Mesendoderm (in vitro differentiated cells): ENCODE measurements at regions not wholly inside any gene's neighbourhood (a gene's known extent, or its start where the extent isn't known, plus 50 kb on each side); places are given as distances from the start of the nearest gene placed in this dataset.
"Not testable (repeated sequence)": the region's sequence is repeated elsewhere in the genome, so short reads cannot be mapped to it uniquely, and the experiment has no call there.

Experiments used
- DNase-seq: peaks from one replicate; pipeline ENCODE4 v3.0.0; 2013
- H2AK5ac ChIP-seq: 2 replicates; pipeline ENCODE4 v1.6.1; 2013; ENCODE audit warnings: low read length, inconsistent platforms
- H2BK120ac ChIP-seq: 2 replicates; pipeline ENCODE4 v1.6.1; 2013; ENCODE audit warnings: low read depth, mild to moderate bottlenecking, low read length, moderate library complexity, mixed read lengths
- H2BK15ac ChIP-seq: replicated peaks from 2 replicates; pipeline ENCODE4 v1.6.1; 2013; ENCODE audit warnings: low read depth, mild to moderate bottlenecking, moderate library complexity
- H2BK5ac ChIP-seq: 2 replicates; pipeline ENCODE4 v1.6.1; 2013; ENCODE audit warnings: low read length, inconsistent platforms
- H3K18ac ChIP-seq: 2 replicates; pipeline ENCODE4 v1.6.1; 2013; ENCODE audit warnings: mild to moderate bottlenecking, low read length, mixed read lengths
- H3K23ac ChIP-seq: one replicate; pipeline ENCODE4 v1.6.1; 2013; ENCODE audit warnings: low read length
- H3K27ac ChIP-seq: 2 replicates; pipeline ENCODE4 v1.5.1; 2013; ENCODE audit warnings: low read depth, mild to moderate bottlenecking, inconsistent platforms, low read length, moderate library complexity
- H3K27me3 ChIP-seq: 2 replicates; pipeline ENCODE4 v1.6.1; 2013; ENCODE audit warnings: low read length, control low read depth, mild to moderate bottlenecking, inconsistent platforms; ENCODE audit not compliant: insufficient read depth, poor library complexity
- H3K36me3 ChIP-seq: 2 replicates; pipeline ENCODE4 v1.6.1; 2013; ENCODE audit warnings: low read length, inconsistent platforms; ENCODE audit not compliant: control insufficient read depth, insufficient read depth
- H3K4ac ChIP-seq: one replicate; pipeline ENCODE4 v1.6.1; 2013; ENCODE audit warnings: low read depth, mild to moderate bottlenecking, low read length, moderate library complexity
- H3K4me1 ChIP-seq: 2 replicates; pipeline ENCODE4 v1.6.1; 2013; ENCODE audit warnings: low read depth, low read length, inconsistent platforms; ENCODE audit not compliant: control insufficient read depth
- H3K4me2 ChIP-seq: 2 replicates; pipeline ENCODE4 v1.6.1; 2013; ENCODE audit warnings: low read length
- H3K4me3 ChIP-seq: 2 replicates; pipeline ENCODE4 v1.5.1; 2013; ENCODE audit warnings: mild to moderate bottlenecking, low read length
- H3K56ac ChIP-seq: one replicate; pipeline ENCODE4 v1.6.1; 2013; ENCODE audit warnings: low read length
- H3K79me1 ChIP-seq: 2 replicates; pipeline ENCODE4 v1.6.1; 2013; ENCODE audit warnings: low read length, inconsistent platforms
- H3K79me2 ChIP-seq: 2 replicates; pipeline ENCODE4 v1.6.1; 2013; ENCODE audit warnings: mild to moderate bottlenecking, low read length; ENCODE audit not compliant: control insufficient read depth, insufficient read depth
- H3K9ac ChIP-seq: 2 replicates; pipeline ENCODE4 v1.6.1; 2013; ENCODE audit warnings: low read length, inconsistent platforms
- H4K5ac ChIP-seq: one replicate; pipeline ENCODE4 v1.6.1; 2013; ENCODE audit warnings: low read length
- H4K8ac ChIP-seq: one replicate; pipeline ENCODE4 v1.6.1; 2013; ENCODE audit warnings: low read depth, mild to moderate bottlenecking, control low read depth, low read length, moderate library complexity
- WGBS: extraction: QIAGEN DNeasy Blood & Tissue Kit; methylation state at CpG from one replicate; pipeline ENCODE4 v1.1.7; 2013; ENCODE audit warnings: low lambda C conversion rate, missing lambda C conversion rate; ENCODE audit not compliant: insufficient coverage; ENCODE audit errors: extremely low coverage; 5-methylcytosine and 5-hydroxymethylcytosine counted together

- H4K5ac ChIP-seq, H3K9ac ChIP-seq, H2BK120ac ChIP-seq, H3K4me2 ChIP-seq, H3K27me3 ChIP-seq, H2BK15ac ChIP-seq, H3K79me1 ChIP-seq, H3K18ac ChIP-seq, H3K23ac ChIP-seq, DNase-seq, H2AK5ac ChIP-seq, H3K4ac ChIP-seq, H3K27ac ChIP-seq, H3K4me3 ChIP-seq, H3K4me1 ChIP-seq, H3K56ac ChIP-seq, H4K8ac ChIP-seq, H3K79me2 ChIP-seq, H3K36me3 ChIP-seq, H2BK5ac ChIP-seq: not testable (repeated sequence)
These were observed 483.8 kb downstream of the ADCYAP1 start for GRCh38 chr18:1388468-1388867.

GRCh38 chr18:1392046-1392445 is 487.4 kb downstream of the ADCYAP1 start:
- Histone ChIP-seq H4K5ac (no peak overlapping the region), H3K27me3 (no peaks in the 10 kb centered on the region), H3K4me2 (no peak overlapping the region), H2BK15ac (no peak overlapping the region), H3K4ac (no peak overlapping the region), H3K79me2 (no peaks in the 10 kb centered on the region), H3K23ac (no peak overlapping the region), H2BK120ac (no peak overlapping the region), H3K56ac (no peak overlapping the region), H2BK5ac (no peak overlapping the region), H3K18ac (no peak overlapping the region), H3K4me1 (no peaks in the 10 kb centered on the region), H3K4me3 (no peak overlapping the region), H3K79me1 (no peaks in the 10 kb centered on the region), H3K27ac (no peak overlapping the region), H3K36me3 (no peaks in the 10 kb centered on the region), H2AK5ac (no peak overlapping the region), H3K9ac (no peak overlapping the region), H4K8ac (no peak overlapping the region)
- DNase-seq: peak; percentile 5
- no CpG with 5 or more reads among the region's 3 CpGs for WGBS

- H2BK15ac ChIP-seq: no peak overlapping the region
- H3K23ac ChIP-seq: no peak overlapping the region
- no peak overlapping the region for H4K5ac ChIP-seq
- no CpG with 5 or more reads among the region's 7 CpGs for WGBS
- no peak for DNase-seq
- no peaks in the 10 kb centered on the region for H3K79me1 ChIP-seq
- no peak overlapping the region for H3K4me3 ChIP-seq
- H2BK5ac ChIP-seq: no peak overlapping the region
- H2BK120ac ChIP-seq: no peak overlapping the region
- H3K4ac ChIP-seq: no peak overlapping the region
- H3K56ac ChIP-seq: no peak overlapping the region
- no peaks in the 10 kb centered on the region for H3K4me1 ChIP-seq
- no peak overlapping the region for H2AK5ac ChIP-seq
- no peak overlapping the region for H3K9ac ChIP-seq
- H3K27me3 ChIP-seq: no peaks in the 10 kb centered on the region
- H3K27ac ChIP-seq: no peak overlapping the region
- no peak overlapping the region for H4K8ac ChIP-seq
- no peaks in the 10 kb centered on the region for H3K79me2 ChIP-seq
- no peak overlapping the region for H3K4me2 ChIP-seq
- H3K18ac ChIP-seq: no peak overlapping the region
- no peaks in the 10 kb centered on the region for H3K36me3 ChIP-seq
These were observed 488.4 kb downstream of the ADCYAP1 start for GRCh38 chr18:1392865-1393734.

- Histone ChIP-seq H3K36me3 (no peaks in the 10 kb centered on the region), H3K79me1 (no peaks in the 10 kb centered on the region), H3K23ac (no peak overlapping the region), H3K9ac (no peak overlapping the region), H3K27ac (no peak overlapping the region), H3K4ac (no peak overlapping the region), H2AK5ac (no peak overlapping the region), H3K4me2 (no peak overlapping the region), H2BK15ac (no peak overlapping the region), H4K8ac (no peak overlapping the region), H3K79me2 (no peaks in the 10 kb centered on the region), H4K5ac (no peak overlapping the region), H3K27me3 (no peaks in the 10 kb centered on the region), H3K56ac (no peak overlapping the region), H3K18ac (no peak overlapping the region), H3K4me3 (no peak overlapping the region), H2BK5ac (no peak overlapping the region), H3K4me1 (no peaks in the 10 kb centered on the region), H2BK120ac (no peak overlapping the region)
- no CpG with 5 or more reads among the region's 1 CpG for WGBS
- DNase-seq: no peak
These were observed 489.3 kb downstream of the ADCYAP1 start for GRCh38 chr18:1393929-1394328.

GRCh38 chr18:1394426-1394825 is 489.8 kb downstream of the ADCYAP1 start:
- Histone ChIP-seq H3K4ac (no peak overlapping the region), H3K4me2 (no peak overlapping the region), H3K79me2 (no peaks in the 10 kb centered on the region), H3K79me1 (no peaks in the 10 kb centered on the region), H3K4me3 (no peak overlapping the region), H4K8ac (no peak overlapping the region), H2AK5ac (no peak overlapping the region), H3K56ac (no peak overlapping the region), H3K27me3 (no peaks in the 10 kb centered on the region), H3K4me1 (no peaks in the 10 kb centered on the region), H4K5ac (no peak overlapping the region), H2BK5ac (no peak overlapping the region), H3K9ac (no peak overlapping the region), H3K23ac (no peak overlapping the region), H2BK120ac (no peak overlapping the region), H2BK15ac (no peak overlapping the region), H3K18ac (no peak overlapping the region), H3K27ac (no peak overlapping the region), H3K36me3 (no peaks in the 10 kb centered on the region)
- no peak for DNase-seq
- no CpG with 5 or more reads among the region's 1 CpG for WGBS

- Histone ChIP-seq H4K5ac (no peak overlapping the region), H3K36me3 (no peaks in the 10 kb centered on the region), H3K9ac (no peak overlapping the region), H3K27ac (no peak overlapping the region), H3K4ac (no peak overlapping the region), H2BK5ac (no peak overlapping the region), H3K79me1 (no peaks in the 10 kb centered on the region), H3K18ac (no peak overlapping the region), H3K23ac (no peak overlapping the region), H3K4me3 (no peak overlapping the region), H3K27me3 (no peaks in the 10 kb centered on the region), H2BK15ac (no peak overlapping the region), H3K4me2 (no peak overlapping the region), H4K8ac (no peak overlapping the region), H3K4me1 (no peaks in the 10 kb centered on the region), H3K79me2 (no peaks in the 10 kb centered on the region), H2AK5ac (no peak overlapping the region), H2BK120ac (no peak overlapping the region), H3K56ac (no peak overlapping the region)
- DNase-seq: no peak
- no CpG with 5 or more reads among the region's 5 CpGs for WGBS
These were observed 490.3 kb downstream of the ADCYAP1 start for GRCh38 chr18:1394966-1395365.
